Right kidney (tissue), 1 donor: ENCODE measurements at regions not wholly inside any gene's neighbourhood (a gene's known extent, or its start where the extent isn't known, plus 50 kb on each side); places are given as distances from the start of the nearest gene placed in this dataset.
A peak's percentile ranks its signal among the peaks of the same experiment; 100 is the strongest.
"Not testable (repeated sequence)": the region's sequence is repeated elsewhere in the genome, so short reads cannot be mapped to it uniquely, and the experiment has no call there.

Source experiments
- DNase-seq: peaks from one replicate; pipeline ENCODE4 v3.0.0-alpha.2; 2016

DNA sequence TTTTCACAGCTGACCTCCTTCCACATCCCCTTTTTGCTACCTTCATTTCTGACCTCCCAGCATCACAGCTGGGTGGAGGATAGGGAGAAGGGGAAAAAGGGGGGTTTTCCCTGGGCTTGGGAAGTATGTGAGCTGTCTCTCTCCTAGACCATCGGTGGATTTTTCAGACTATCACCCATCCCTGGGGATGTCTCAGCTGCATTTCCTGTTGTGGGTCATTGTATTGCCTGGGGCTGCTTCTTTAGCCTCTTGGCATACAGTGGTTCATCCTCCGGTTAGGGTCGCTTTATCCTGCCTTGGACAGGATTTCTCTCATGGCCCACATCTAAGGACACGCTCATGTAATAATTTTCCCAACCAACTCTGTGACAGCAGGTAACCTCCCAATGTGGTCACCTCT is 142.5 kb upstream of the ARG1 start:
- no peak for DNase-seq

DNA sequence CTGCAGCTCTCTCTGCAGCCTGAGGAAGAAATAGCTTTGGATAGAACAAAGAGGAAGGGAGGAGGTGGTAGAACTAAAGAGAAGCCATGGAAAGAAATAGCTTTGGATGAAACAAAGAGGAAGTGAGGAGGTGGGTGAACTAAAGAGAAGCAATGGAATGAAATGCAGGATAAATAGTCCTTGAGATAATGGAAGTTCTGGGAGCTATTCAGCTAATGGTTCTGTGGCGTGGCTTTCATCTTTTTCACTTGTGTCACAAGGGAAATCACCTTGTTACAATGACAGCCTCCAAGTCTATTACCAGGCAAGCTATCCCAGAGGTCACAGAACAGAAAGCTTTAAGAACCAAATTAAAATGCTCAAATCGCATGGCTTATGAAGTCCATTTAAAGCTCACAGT is 141.3 kb upstream of the ARG1 start:
- no peak for DNase-seq

DNA sequence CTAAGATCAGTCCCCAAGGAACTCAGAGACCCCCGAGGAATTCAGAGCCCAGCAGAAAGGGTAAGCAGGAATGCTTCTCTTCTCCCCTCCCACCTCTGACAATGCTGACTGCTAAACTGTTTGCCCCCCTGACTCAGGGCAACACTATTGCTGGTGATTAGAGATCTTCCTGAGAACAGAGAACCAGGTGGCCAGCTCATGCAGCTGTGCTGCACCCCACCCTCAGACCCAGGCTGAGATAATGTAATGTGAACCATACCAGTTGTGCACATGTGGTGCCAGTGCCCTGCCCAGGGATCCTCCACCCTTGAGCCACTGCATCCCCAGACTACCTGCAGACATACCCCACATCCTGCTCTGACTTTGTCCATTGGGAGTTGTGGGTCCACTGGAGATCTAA is 139.1 kb upstream of the ARG1 start:
- no peak for DNase-seq

DNA sequence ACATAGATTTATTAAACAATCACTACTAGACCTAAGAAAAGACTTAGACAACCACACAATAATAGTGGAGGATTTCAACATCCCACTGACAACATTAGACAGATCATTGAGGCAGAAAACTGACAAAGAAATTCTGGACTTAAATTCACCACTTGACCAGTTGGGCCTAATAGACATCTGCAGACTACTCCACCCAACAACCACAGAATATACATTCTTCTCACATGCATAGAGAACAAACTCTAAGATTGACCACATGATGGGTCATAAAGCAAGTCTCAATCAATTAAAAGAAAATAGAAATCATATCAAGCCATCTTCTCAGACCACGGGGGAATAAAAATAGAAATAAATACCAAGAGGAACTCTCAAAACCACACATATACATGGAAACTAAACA is 136.7 kb upstream of the ARG1 start:
- DNase-seq = no peak

DNA sequence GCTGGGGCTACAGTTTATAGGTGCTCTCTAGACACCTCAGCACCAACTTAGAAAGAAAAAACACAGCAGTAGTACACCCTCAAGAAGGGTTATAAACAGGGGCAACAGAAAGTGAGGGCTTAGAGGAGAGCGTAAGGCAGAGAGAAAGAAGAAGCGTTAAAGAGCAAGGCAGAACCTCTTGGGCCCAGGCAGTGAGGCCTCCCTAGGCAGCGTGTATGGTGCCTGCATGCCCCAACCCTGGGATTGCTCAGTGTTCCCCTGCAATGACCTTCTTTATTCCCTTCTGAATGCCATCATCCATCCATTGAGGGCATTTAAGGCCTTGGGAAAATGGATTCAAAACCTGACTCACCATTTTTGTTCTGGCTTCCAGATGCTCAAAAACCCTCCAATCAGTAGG is 130.0 kb upstream of the ARG1 start:
- DNase-seq = no peak

DNA sequence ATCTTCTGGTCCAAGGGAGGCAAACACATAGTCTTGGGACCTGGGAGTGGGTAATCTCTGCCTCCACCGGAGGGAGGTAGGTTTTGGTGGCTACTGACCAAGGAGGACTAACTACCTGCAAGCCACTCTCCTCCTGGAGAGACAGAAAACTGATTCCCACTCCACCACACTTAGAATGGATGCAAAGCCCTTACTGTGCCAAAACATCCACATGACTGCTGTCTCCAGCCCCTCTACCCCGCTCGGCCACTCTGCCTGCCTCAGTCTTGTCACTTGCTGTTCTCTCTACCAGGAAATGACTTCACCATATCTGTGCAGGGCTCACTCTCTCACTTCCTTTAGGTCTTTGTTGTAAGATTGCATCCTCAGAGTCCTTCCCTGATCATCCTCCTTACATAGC is 129.5 kb upstream of the ARG1 start:
- DNase-seq = no peak

DNA sequence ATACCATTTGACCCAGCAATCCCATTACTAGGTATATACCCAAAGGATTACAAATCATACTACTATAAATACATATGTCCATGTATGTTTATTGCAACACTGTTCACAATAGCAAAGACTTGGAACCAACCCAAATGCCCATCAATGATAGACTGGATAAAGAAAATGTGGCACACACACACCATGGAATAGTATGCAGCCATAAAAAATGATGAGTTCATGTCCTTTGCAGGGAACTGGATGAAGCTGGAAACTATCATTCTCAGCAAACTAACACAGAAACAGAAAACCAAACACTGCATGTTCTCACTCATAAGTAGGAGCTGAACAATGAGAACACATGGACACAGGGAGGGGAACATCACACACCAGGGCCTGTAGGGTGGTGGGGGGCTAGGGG is 127.7 kb upstream of the ARG1 start:
- not testable (repeated sequence) for DNase-seq

DNA sequence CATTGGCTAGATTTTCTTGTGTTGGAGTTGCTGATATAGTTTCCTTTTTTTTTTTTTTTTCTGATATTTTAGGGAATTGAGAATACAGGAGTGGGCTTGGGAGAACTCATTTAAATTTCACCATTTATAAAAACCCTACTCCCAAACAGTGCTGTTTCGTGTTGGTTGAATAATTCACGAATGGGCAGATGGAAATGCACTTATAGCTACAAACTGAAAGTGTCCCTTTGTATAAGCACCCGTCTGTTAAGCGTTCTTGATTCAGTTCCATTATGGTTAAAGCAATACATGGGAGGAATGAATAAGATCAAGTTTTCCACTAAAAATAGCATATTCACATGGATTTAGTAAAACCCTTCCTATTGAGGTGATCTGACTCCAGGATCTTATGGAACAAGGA is 122.2 kb upstream of the ARG1 start:
- DNase-seq = no peak

DNA sequence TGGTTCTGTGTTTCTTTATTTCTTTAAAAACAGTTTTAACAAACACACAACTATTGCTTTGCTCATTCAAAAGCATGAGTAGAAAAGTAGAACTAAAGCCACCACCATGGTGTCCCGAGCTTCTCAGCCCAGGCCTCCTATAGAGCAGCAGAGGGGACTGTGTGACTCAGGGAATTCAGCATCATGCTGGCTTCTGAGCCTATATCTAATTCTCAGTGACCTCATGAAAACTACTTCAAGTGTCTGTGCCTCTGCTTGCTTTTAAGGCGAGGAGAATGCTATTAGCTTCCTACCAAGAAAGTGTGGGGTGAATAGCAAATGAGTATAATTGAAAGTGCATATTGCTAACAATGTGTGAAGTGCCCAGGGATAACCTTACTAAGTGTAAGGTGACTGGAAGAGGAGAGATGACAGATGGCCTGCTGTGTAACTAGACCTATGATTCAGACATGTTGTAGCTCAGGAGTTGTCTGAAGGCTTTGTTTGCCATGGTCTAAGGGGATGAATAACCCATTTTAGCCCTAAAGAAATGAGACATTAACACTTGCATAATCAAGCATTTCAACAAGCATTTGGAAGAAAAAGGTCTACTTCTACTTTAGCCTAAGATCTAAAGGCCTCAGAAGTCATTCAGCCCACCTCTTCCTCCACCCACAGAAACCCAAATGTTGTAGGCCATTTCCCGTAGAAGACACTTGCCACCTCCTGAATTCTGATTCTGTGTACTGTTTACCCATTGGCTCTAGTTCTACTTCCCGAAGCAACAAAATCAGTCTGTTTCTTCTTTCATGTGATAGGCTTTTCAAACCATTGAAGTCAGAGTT is 121.5 kb upstream of the ARG1 start:
- DNase-seq = no peak

DNA sequence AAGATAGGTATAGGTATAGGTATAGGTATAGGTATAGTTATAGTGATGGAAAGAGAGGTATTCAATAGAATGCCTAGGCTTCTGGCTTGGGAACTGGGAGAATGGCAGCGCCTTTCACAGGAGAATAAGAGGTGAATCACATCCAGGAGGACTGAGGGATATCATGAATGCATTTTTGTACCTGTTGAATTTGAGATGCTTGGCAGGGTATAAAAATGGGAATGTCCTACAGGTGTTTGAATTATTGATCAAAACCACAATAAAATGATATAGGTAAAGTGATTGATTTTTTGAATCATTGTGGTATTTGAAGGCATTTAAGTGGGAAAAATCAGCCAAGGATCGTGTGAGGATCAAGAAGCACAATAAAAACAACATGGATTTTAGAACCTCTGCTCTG is 119.2 kb upstream of the ARG1 start:
- no peak for DNase-seq

DNA sequence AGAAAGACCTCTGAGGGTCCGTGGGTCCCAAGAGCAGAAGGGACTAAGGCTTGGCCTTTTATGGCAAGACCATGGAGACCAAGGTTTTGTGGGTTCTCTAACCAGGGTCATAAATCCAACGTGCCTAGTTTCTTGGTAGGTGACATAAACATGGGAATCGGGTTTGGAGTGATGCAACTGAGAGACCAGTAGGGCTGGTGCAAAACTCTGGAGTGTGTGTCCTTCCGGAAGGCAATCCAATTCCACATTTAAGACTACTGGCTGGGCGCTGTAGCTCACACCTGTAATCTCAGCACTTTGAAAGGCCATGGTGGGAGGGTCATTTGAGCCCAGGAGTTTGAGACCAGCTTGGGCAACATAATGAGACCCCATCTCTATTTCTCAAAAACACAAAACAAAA is 116.5 kb upstream of the ARG1 start:
- DNase-seq = no peak

DNA sequence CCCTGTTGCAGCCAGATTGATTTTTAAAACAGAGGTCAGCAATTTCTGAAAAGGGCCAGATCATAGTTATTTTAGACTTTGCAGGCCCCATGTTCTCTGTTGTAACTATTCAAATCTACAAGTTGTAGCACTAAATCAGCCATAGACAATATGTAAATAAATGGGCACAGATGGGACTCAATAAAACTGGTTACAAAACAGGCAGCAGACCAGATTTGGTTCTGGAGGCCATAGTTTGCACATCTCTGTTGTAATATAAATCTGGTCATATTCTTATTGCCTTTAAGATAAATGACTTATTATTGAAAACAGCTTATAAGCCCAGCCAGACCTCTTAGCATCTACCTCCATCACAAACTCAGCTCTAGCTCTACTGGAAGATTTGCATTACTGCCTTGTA is 114.0 kb upstream of the ARG1 start:
- DNase-seq = no peak

DNA sequence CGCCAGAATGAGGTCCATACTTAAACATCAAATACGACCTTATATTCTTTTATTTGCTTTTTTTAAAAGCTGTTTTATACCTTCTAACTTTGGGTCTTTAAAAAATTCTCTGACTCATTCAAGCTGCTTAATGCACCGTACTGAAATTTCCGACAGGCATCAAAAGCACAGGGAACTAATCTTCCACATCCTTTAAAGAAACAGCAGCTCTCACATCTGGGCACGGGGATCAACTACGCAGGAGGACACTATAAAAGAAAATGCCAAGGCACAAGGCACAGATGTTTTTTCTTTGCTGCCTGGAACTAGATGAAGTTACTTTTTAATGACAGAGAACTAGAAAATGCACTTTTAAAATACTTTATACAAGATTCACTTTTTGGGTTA is 112.4 kb upstream of the ARG1 start:
- DNase-seq = no peak

DNA sequence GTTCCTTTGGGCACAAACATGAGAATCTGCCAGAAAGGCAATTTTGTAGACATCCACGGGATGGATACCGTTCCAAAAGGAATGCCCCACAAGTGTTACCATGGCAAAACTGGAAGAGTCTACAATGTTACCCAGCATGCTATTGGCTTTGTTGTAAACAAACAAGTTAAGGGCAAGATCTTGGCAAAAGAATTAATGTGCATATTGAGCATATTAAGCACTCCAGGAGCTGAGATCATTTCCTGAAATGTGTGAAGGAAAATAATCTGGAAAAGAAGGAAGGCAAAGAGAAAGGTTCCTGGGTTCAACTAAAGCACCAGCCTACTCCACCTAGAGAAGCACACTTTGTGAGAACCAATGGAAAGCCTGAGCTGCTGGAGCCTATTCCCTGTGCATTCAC is 103.9 kb upstream of the ARG1 start:
- no peak for DNase-seq

DNA sequence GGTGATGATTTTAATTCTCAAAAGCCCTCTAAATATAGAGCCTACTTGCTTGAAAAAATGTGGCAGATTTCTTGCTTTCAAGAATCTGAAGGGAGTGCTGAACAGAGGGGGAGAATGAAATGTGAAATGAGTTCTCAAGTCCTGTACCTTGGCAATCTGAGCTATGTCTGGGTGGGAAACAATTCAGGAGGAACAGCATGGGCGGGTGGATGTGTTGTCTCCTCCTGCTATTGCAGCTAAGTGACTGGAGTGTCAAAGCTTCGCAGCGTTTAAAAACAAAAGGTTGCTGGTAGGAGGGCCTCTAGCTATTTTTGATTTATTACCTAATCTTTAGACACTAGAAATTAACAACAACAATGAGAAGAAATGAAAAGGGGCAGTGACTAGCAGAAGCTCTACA is 102.5 kb upstream of the ARG1 start:
- no peak for DNase-seq

DNA sequence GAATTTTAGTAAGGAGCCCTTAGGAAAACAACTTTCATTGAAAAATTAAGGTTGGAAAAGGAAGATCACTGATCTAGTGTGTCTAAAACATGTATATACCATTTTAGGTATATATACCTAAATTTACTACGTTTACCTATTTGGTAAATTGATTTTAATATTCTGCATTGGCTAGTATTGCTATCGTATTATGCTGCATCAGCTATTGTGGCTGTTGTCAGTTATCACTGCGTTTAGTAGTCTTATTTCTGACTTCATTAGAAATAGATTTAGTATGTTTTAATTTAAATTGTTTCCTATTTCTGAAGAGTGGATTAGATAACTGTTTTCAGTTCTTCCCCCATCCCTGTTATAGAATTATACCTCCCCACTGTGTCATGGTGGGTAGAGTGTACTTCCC is 101.7 kb upstream of the ARG1 start:
- no peak for DNase-seq

DNA sequence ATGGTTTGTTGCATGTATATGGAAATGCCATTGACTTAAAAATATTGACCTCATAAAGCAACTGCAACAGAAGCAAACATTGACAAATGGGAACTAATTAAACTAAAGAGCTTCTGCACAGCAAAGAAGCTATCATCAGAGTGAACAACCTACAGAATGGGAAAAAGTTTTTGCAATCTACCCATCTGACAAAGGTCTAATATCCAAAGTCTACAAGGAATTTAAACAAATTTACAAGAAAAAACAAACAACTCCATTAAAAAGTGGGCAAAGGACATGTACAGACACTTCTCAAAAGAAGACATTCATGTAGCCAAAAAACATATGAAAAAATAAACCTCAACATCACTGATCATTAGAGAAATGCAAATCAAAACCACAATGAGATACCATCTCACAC is 99.7 kb upstream of the ARG1 start:
- not testable (repeated sequence) for DNase-seq

DNA sequence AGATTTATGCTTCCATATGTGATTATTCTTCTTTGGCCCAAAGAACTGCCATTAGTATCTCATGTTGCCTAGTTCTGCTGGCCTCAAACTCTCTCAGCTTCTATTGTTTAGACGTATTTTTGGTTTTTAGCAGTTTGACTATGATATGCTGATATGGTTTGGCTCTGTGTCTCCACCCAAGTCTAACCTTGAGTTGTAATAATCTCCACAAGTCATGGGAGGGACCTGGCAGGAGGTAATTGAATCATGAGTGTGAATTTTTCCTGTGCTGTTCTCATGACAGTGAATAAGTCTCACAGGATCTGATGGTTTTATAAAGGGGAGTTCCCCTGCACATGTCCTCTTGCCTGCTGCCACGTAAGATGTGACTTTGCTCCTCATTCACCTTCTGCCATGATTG is 96.7 kb upstream of the ARG1 start:
- DNase-seq = no peak

DNA sequence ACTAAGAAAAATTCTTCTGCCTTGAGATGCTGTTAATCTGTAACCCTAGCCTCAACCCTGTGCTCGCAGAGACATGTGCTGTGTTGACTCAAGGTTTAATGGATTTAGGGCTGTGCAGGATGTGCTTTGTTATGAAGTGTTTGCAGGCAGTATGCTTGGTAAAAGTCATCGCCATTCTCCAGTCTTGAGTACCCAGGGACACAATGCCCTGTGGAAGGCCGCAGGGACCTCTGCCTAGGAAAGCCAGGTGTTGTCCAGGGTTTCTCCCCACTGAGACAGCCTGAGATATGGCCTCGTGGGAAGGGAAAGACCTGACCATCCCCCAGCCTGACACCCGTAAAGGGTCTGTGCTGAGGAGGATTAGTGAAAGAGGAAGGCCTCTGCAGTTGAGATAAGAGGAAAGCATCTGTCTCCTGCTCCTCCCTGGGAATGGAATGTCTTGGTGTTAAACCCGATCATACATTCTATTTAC is 94.2 kb upstream of the ARG1 start:
- peak; percentile 2 for DNase-seq

DNA sequence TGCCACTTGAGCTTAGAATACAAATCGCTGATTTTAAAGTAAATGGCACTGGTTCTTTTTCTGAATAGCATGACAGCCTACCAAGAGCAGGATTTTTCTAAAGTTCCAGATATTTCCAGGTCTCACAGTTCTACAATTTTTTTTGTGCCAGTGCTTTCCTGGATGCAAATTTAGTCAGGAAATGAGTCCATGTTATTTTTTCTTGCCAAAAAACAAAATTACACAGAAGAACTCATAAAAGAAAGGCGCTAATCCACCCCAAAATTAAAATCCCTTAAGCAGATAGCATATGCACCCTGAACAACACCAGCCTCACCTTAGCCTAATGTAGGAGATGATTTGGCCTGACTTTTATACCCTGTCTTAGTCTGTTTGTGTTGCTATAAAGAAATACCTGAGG is 86.4 kb upstream of the ARG1 start:
- DNase-seq = no peak

DNA sequence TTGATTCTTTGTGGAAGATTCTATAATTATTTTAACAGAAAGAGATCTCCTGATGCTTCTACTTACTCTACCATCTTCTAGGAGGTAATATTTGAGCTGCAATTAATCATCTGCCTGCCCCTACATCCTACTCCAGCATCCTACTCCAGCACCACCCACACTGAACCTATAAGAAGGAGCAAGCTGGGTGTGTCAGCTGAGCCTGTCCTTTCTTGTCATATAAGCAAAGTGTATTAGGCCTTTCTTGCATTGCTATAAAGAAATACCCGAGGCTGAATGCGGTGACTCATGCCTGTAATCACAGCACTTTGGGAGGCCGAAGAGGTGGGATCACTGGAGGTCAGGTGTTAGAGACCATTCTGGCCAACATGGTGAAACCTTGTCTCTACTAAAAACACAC is 84.2 kb upstream of the ARG1 start:
- no peak for DNase-seq

DNA sequence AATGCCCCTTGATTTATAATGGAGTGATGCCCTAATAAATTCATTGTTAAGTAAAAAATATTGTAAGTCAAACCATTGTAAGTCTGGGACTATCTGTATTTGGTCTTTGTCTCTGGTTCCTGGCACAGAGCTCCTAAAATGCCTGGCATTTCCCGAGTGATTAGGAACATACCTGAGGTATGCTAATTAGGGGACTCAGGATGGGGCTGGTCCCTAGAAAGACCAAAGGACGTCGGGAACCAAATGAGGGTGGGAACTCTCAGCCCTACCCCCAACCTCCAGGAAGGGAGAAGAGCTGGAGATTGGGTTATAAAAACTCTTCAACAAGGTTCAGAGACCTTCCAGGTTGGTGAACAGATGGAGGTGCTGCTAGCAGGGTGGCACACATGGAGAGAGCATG is 82.6 kb upstream of the ARG1 start:
- DNase-seq = no peak

DNA sequence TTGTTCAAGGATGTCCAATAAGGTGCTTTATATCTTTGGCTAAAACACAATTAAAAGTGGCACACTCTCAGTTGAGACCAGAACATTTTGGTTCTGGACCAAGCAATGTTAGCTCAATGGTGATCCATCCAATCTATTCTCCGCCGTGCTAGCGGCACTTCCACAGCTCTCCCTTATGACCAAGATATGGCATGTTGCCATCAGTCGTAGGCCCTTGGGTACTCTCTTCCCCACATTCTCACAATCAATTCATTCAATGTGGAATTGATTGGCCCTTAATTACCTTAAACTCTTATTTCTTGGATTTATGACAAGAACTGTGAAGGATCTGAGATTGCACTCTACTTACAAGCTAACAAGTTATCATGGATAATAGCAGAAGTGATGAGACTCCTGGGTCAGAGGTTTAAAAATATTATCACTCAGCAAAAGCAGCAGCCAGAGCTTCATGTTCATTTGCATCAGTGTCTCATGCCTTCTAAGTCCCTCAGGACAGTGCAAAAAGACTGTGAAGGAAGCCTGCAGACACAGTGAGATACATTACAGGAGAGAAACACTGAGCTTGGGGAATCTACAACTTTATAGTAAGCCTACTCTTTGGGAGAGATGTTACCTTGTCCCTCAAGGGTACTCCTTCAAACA is 80.0 kb upstream of the ARG1 start:
- DNase-seq = no peak

DNA sequence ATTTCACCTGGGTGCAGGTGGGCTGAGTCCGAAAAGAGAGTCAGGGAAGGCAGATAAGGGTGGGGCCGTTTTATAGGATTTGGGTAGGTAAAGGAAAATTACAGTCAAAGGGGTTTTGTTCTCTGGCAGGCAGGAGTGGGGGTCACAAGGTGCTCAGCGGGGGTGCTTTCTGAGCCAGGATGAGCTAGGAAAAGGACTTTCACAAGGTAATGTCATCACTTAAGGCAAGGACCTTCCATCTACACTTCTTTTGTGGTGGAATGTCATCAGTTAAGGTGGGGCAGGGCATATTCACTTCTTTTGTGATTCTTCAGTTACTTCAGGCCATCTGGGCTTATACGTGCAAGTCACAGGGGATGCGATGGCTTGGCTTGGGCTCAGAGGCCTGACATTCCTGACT is 68.6 kb upstream of the ARG1 start:
- not testable (repeated sequence) for DNase-seq
